ENCODE measurements at regions not wholly inside any gene's neighbourhood (a gene's known extent, or its start where the extent isn't known, plus 50 kb on each side); places are given as distances from the start of the nearest gene placed in this dataset.
A peak's percentile ranks its signal among the peaks of the same experiment; 100 is the strongest.

GRCh38 chr2:14717131-14717530 lies 84.6 kb downstream of the LRATD1 start:
- H3K27ac ChIP-seq (ENCODE audit: low read depth, low read length), result no peak overlapping the region
- no peaks in the 10 kb centered on the region for H3K4me1 ChIP-seq (ENCODE audit: control insufficient read depth, insufficient read depth, low read length)
- H3K27me3 ChIP-seq (ENCODE audit: control insufficient read depth, insufficient read depth, low read length), result no peaks in the 10 kb centered on the region
- 85% methylated on average over 3 of the region's 3 CpGs for WGBS (ENCODE audit: insufficient coverage)
- H3K36me3 ChIP-seq (ENCODE audit: control insufficient read depth, insufficient read depth, low read length), result no peaks in the 10 kb centered on the region
- H3K4me3 ChIP-seq (ENCODE audit: low read depth, low read length), result no peak overlapping the region
- no peaks in the 10 kb centered on the region for H3K9me3 ChIP-seq (ENCODE audit: control insufficient read depth, insufficient read depth, low read length)
- no peak for DNase-seq (ENCODE audit: low read depth in 4 of 6, low spot score in 6 of 6)

GRCh38 chr2:14720319-14720718 lies 87.8 kb downstream of the LRATD1 start:
- Histone ChIP-seq H3K27ac (ENCODE audit: low read depth, low read length) (no peak overlapping the region), H3K4me1 (ENCODE audit: control insufficient read depth, insufficient read depth, low read length) (no peaks in the 10 kb centered on the region), H3K4me3 (ENCODE audit: low read depth, low read length) (no peak overlapping the region), H3K36me3 (ENCODE audit: control insufficient read depth, insufficient read depth, low read length) (no peaks in the 10 kb centered on the region), H3K9me3 (ENCODE audit: control insufficient read depth, insufficient read depth, low read length) (no peaks in the 10 kb centered on the region), H3K27me3 (ENCODE audit: control insufficient read depth, insufficient read depth, low read length) (no peaks in the 10 kb centered on the region)
- WGBS (ENCODE audit: insufficient coverage), result 86% methylated on average over 4 of the region's 5 CpGs
- no peak for DNase-seq (ENCODE audit: low read depth in 4 of 6, low spot score in 6 of 6)

GRCh38 chr2:14720739-14721138 lies 88.2 kb downstream of the LRATD1 start:
- Histone ChIP-seq H3K9me3 (ENCODE audit: control insufficient read depth, insufficient read depth, low read length) (no peaks in the 10 kb centered on the region), H3K27me3 (ENCODE audit: control insufficient read depth, insufficient read depth, low read length) (no peaks in the 10 kb centered on the region), H3K4me1 (ENCODE audit: control insufficient read depth, insufficient read depth, low read length) (no peaks in the 10 kb centered on the region), H3K36me3 (ENCODE audit: control insufficient read depth, insufficient read depth, low read length) (no peaks in the 10 kb centered on the region), H3K4me3 (ENCODE audit: low read depth, low read length) (no peak overlapping the region), H3K27ac (ENCODE audit: low read depth, low read length) (no peak overlapping the region)
- no peak for DNase-seq (ENCODE audit: low read depth in 4 of 6, low spot score in 6 of 6)
- no CpG with 5 or more reads among the region's 2 CpGs for WGBS (ENCODE audit: insufficient coverage)

GRCh38 chr2:14722904-14723570 lies 90.5 kb downstream of the LRATD1 start:
- DNase-seq (ENCODE audit: low read depth in 4 of 6, low spot score in 6 of 6), result peak in 2 of 6 donors; percentile 25 to 69
- WGBS (ENCODE audit: insufficient coverage), result 60% methylated on average over 1 of the region's 3 CpGs
- Histone ChIP-seq H3K36me3 (ENCODE audit: control insufficient read depth, insufficient read depth, low read length) (no peaks in the 10 kb centered on the region), H3K4me1 (ENCODE audit: control insufficient read depth, insufficient read depth, low read length) (no peaks in the 10 kb centered on the region), H3K9me3 (ENCODE audit: control insufficient read depth, insufficient read depth, low read length) (no peaks in the 10 kb centered on the region), H3K27ac (ENCODE audit: low read depth, low read length) (no peak overlapping the region), H3K27me3 (ENCODE audit: control insufficient read depth, insufficient read depth, low read length) (no peaks in the 10 kb centered on the region), H3K4me3 (ENCODE audit: low read depth, low read length) (no peak overlapping the region)

GRCh38 chr2:14723684-14724083 lies 91.2 kb downstream of the LRATD1 start:
- H3K36me3 ChIP-seq (ENCODE audit: control insufficient read depth, insufficient read depth, low read length), result no peaks in the 10 kb centered on the region
- DNase-seq (ENCODE audit: low read depth in 4 of 6, low spot score in 6 of 6), result peak in 1 of 6 donors; percentile 17
- H3K27me3 ChIP-seq (ENCODE audit: control insufficient read depth, insufficient read depth, low read length), result no peaks in the 10 kb centered on the region
- H3K4me3 ChIP-seq (ENCODE audit: low read depth, low read length), result no peak overlapping the region
- H3K27ac ChIP-seq (ENCODE audit: low read depth, low read length), result no peak overlapping the region
- no peaks in the 10 kb centered on the region for H3K4me1 ChIP-seq (ENCODE audit: control insufficient read depth, insufficient read depth, low read length)
- no peaks in the 10 kb centered on the region for H3K9me3 ChIP-seq (ENCODE audit: control insufficient read depth, insufficient read depth, low read length)
- WGBS (ENCODE audit: insufficient coverage), result 73% methylated on average over 5 of the region's 5 CpGs

GRCh38 chr2:14735696-14736095 lies 103.2 kb downstream of the LRATD1 start:
- DNase-seq (ENCODE audit: low read depth in 4 of 6, low spot score in 6 of 6), result no peak
- no peak overlapping the region for H3K27ac ChIP-seq (ENCODE audit: low read depth, low read length)
- H3K27me3 ChIP-seq (ENCODE audit: control insufficient read depth, insufficient read depth, low read length), result no peaks in the 10 kb centered on the region
- 90% methylated on average over 3 of the region's 4 CpGs for WGBS (ENCODE audit: insufficient coverage)
- H3K4me1 ChIP-seq (ENCODE audit: control insufficient read depth, insufficient read depth, low read length), result no peaks in the 10 kb centered on the region
- no peaks in the 10 kb centered on the region for H3K36me3 ChIP-seq (ENCODE audit: control insufficient read depth, insufficient read depth, low read length)
- H3K4me3 ChIP-seq (ENCODE audit: low read depth, low read length), result no peak overlapping the region
- H3K9me3 ChIP-seq (ENCODE audit: control insufficient read depth, insufficient read depth, low read length), result no peaks in the 10 kb centered on the region

- DNase-seq (ENCODE audit: low read depth in 4 of 6, low spot score in 6 of 6), result no peak
- Histone ChIP-seq H3K9me3 (ENCODE audit: control insufficient read depth, insufficient read depth, low read length) (no peaks in the 10 kb centered on the region), H3K4me1 (ENCODE audit: control insufficient read depth, insufficient read depth, low read length) (no peaks in the 10 kb centered on the region), H3K36me3 (ENCODE audit: control insufficient read depth, insufficient read depth, low read length) (no peaks in the 10 kb centered on the region), H3K27me3 (ENCODE audit: control insufficient read depth, insufficient read depth, low read length) (no peaks in the 10 kb centered on the region), H3K4me3 (ENCODE audit: low read depth, low read length) (no peak overlapping the region), H3K27ac (ENCODE audit: low read depth, low read length) (no peak overlapping the region)
- WGBS (ENCODE audit: insufficient coverage), result 50% methylated on average over 1 of the region's 1 CpG
Measured at GRCh38 chr2:14737201-14737600, 104.7 kb downstream of the LRATD1 start.

GRCh38 chr2:14743861-14744260 lies 111.3 kb downstream of the LRATD1 start:
- H3K36me3 ChIP-seq (ENCODE audit: control insufficient read depth, insufficient read depth, low read length), result no peaks in the 10 kb centered on the region
- no peaks in the 10 kb centered on the region for H3K27me3 ChIP-seq (ENCODE audit: control insufficient read depth, insufficient read depth, low read length)
- DNase-seq (ENCODE audit: low read depth in 4 of 6, low spot score in 6 of 6), result no peak
- H3K27ac ChIP-seq (ENCODE audit: low read depth, low read length), result no peak overlapping the region
- H3K4me1 ChIP-seq (ENCODE audit: control insufficient read depth, insufficient read depth, low read length), result no peaks in the 10 kb centered on the region
- no peak overlapping the region for H3K4me3 ChIP-seq (ENCODE audit: low read depth, low read length)
- H3K9me3 ChIP-seq (ENCODE audit: control insufficient read depth, insufficient read depth, low read length), result no peaks in the 10 kb centered on the region
- 86% methylated on average over 1 of the region's 1 CpG for WGBS (ENCODE audit: insufficient coverage)

- no peaks in the 10 kb centered on the region for H3K36me3 ChIP-seq (ENCODE audit: control insufficient read depth, insufficient read depth, low read length)
- no peaks in the 10 kb centered on the region for H3K27me3 ChIP-seq (ENCODE audit: control insufficient read depth, insufficient read depth, low read length)
- WGBS (ENCODE audit: insufficient coverage), result 91% methylated on average over 7 of the region's 9 CpGs
- no peak for DNase-seq (ENCODE audit: low read depth in 4 of 6, low spot score in 6 of 6)
- H3K4me1 ChIP-seq (ENCODE audit: control insufficient read depth, insufficient read depth, low read length), result no peaks in the 10 kb centered on the region
- no peaks in the 10 kb centered on the region for H3K9me3 ChIP-seq (ENCODE audit: control insufficient read depth, insufficient read depth, low read length)
- H3K27ac ChIP-seq (ENCODE audit: low read depth, low read length), result no peak overlapping the region
- no peak overlapping the region for H3K4me3 ChIP-seq (ENCODE audit: low read depth, low read length)
Measured at GRCh38 chr2:14745288-14746076, 113.0 kb downstream of the LRATD1 start.

- Histone ChIP-seq H3K27me3 (ENCODE audit: control insufficient read depth, insufficient read depth, low read length) (no peaks in the 10 kb centered on the region), H3K4me3 (ENCODE audit: low read depth, low read length) (no peak overlapping the region), H3K9me3 (ENCODE audit: control insufficient read depth, insufficient read depth, low read length) (no peaks in the 10 kb centered on the region), H3K4me1 (ENCODE audit: control insufficient read depth, insufficient read depth, low read length) (no peaks in the 10 kb centered on the region), H3K36me3 (ENCODE audit: control insufficient read depth, insufficient read depth, low read length) (no peaks in the 10 kb centered on the region), H3K27ac (ENCODE audit: low read depth, low read length) (no peak overlapping the region)
- WGBS (ENCODE audit: insufficient coverage), result 97% methylated on average over 7 of the region's 7 CpGs
- no peak for DNase-seq (ENCODE audit: low read depth in 4 of 6, low spot score in 6 of 6)
Measured at GRCh38 chr2:14746133-14746532, 113.6 kb downstream of the LRATD1 start.

All from spinal cord (tissue), 9 donors.